Inferior parietal cortex (tissue), 1 donor: ENCODE measurements at regions not wholly inside any gene's neighbourhood (a gene's known extent, or its start where the extent isn't known, plus 50 kb on each side); places are given as distances from the start of the nearest gene placed in this dataset.
"Not testable (repeated sequence)": the region's sequence is repeated elsewhere in the genome, so short reads cannot be mapped to it uniquely, and the experiment has no call there.

Experiments
- DNase-seq: peaks from one replicate; pipeline ENCODE4 v3.0.0-alpha.2; 2016; ENCODE audit errors: extremely low spot score

DNA sequence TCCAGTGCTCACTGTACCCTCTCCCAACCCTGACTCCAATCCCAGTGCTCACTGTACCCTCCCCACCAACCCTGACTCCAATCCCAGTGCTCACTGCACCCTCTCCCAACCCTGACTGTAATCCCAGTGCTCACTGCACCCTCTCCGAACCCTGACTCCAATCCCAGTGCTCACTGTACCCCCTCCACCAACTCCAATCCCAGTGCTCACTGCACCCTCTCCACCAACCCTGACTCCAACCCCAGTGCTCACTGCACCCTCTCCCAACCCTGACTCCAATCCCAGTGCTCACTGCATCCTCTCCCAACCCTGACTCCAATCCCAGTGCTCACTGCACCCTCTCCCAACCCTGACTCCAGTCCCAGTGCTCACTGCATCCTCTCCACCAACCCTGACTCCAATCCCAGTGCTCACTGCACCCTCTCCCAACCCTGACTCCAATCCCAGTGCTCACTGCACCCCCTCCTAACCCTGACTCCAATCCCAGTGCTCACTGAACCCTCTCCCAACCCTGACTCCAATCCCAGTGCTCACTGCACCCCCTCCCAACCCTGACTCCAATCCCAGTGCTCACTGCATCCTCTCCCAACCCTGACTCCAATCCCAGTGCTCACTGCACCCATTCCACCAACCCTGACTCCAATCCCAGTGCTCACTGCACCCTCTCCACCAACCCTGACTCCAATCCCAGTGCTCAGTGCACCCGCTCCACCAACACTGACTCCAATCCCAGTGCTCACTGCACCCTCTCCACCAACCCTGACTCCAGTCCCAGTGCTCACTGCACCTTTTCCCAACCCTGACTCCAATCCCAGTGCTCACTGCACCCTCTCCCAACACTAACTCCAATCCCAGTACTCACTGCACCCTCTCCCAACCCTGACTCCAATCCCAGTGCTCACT lies 136.3 kb upstream of the ZNF618 start:
- DNase-seq: not testable (repeated sequence)

DNA sequence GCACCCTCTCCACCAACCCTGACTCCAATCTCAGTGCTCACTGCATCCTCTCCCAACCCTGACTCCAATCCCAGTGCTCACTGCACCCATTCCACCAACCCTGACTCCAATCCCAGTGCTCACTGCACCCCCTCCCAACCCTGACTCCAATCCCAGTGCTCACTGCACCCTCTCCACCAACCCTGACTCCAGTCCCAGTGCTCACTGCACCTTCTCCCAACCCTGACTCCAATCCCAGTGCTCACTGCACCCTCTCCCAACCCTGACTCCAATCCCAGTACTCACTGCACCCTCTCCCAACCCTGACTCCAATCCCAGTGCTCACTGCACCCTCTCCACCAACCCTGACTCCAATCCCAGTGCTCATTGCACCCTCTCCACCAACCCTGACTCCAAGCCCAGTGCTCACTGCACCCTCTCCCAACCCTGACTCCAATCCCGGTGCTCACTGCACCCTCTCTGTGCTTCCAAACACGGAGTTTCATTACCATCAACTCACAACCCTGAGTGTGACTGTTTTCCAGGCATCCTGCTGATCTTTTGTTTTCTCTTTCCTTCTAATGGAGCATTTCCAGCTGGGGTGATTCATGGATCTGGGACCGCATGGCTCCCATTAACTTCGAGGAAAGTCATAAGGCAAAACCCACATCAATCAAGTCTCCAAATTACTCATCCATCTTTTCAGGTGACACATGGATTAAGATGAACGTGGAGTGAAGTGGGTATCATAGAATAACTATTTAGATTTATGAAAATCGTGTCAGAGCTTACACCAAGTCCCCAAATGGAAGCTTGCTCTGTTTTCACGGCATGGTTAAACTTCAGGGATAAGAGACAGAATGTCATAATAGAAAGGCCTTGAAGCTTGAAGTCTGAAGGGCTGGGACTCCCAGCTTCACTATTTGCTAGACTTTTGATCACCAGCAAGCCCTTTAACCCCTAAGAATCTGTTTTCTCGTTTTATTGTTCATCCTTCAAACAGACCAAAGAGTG lies 135.3 kb upstream of the ZNF618 start:
- DNase-seq: not testable (repeated sequence)

DNA sequence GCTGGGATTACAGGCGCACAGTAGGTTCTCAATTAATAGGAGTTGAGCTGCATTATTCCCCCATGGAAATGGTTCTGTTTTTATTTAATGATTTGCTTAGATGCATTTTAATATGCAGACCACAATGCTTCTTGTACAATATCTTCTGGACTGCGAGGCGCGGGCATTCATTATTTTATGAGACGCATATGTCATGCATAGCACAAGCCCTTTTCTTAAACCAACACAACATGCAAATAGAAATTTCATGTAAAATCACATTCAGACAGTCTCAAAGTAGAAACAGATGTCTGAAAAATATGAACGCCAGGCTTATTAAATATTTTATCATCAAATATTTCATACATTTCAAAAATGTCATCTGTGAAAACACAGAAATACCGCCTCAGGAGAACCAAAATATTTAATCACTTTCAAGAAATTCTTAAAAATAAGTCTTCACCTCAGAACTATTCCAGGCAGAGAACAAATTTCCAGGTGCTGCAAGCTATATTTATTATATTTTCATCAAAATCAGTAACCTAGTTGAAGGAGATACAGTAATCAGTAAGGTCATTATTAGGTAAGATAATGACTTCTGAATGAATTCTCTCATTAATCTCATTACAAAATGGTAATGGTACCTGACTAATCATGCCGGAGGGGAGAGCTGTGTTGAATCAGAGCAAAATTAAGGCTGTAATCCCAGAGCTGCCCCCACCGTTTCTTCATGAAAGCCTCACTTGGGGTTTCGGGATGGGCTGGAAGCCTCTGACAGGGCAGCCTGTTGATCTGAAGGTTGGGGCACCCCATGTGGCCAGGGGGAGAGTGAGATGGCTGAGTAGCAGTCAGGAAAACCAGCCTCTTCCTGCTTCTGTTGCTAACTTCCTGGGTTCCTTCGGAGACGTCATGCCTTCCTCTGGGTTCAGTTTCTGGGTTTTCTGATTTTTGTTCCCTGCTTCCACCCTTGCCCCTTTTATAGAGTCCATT lies 133.9 kb upstream of the ZNF618 start:
- no peak for DNase-seq

DNA sequence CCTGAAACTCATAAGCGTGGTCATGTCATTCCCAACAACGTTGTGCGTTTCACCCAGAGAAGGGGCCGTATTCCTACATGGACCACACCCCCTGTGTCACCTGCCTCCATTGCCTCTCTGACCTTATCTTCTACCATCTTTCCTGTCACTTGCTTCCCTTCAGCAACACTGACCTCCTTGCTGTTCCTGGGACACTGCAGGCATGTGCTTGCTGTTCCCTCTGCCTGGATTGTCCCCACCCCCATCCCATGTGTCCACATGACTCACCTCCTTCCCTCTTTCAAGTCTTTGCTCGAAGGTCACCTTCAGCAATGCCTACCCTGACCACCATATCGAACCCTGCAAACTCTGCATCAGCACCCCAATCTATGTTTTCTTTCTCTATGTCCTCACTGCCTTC lies 133.2 kb upstream of the ZNF618 start:
- DNase-seq: no peak

DNA sequence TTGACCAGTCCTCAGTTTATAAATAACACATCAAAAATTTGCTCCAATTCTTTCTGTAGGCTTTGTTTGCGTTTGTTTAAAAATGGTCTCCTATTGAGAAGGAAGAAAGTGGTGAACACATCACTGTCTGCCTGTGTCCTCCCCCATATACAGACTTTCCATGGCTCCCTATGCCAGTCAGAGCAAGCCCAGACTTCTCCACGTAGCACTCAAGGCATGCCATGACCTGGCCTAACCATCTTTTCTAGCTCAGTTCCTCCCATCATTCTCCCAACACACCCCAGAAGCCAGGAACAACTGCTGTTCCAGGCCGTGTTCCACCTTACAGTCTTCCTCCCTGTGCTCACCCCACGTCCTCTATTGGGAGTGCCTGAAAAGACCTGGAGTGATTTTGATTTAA lies 129.6 kb upstream of the ZNF618 start:
- no peak for DNase-seq

DNA sequence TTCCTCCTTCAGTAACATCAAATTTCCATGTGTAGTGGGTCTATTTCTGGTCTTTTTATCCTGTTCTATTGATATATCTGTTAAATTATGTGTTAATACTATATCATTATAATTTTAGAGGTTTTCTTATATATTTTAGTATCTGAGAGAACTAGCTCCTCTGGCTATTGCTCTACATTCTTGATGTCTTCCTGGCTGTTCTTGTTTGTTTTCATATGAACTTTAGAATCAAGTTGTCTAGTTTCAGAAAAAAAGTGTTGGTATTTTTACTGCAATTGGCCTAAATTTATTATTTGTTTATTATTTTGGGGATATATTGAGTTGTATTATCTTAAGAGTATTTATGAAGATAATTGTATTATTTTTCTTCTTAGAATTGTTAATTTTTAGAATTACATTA lies 128.0 kb upstream of the ZNF618 start:
- no peak for DNase-seq

DNA sequence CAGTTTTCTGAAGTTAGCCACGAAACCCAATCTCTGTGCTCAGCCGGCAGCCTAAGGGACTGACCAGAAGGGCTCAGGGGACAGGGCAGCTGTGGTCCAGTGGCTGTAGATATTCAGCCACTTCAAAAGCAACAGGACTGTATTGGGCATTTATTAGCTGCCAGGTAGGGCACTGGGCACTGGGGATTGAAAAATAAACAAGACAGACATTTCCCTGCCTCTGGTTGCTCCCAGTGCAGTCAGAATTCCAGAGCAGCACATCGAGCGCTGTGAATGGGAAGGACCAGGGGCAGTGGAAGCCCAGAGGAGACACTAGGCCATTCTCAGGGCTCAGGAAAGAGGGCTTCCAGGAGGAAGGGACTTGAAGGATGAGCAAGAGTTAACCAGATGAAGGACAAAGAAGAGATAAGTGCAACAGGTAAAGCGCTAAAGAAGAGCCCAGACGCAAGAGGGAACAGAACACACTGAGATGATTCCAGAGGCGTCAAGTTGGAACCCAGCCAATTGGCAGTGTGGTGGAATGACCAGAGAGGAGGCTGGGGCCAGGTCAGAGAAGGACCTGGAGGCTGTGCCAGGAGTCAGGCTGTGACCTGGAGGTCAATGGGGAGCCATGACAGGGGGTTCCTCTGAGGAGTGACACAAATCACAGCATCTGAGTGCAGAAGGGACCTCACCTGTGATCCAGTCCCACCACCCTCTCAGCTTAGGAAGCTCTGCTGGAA lies 122.5 kb upstream of the ZNF618 start:
- DNase-seq: no peak

DNA sequence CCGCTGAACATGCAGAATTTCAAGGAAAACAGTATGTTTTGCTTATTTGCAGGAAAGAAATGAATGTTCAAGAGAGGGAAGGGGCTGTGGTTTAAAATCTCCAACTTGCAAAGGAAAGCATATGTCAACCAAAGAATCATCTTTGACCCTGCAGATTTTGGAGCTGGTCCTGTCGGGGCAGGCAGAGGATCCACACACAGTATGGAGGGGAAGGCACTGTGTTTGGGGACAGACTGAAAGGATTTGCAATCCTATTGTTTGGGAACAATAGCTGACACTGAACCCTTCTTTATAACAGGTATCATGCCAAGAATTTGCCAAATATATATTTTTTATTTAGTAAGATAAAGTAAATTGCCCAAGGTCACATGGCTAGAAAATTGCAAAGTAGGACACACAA lies 121.4 kb upstream of the ZNF618 start:
- no peak for DNase-seq

DNA sequence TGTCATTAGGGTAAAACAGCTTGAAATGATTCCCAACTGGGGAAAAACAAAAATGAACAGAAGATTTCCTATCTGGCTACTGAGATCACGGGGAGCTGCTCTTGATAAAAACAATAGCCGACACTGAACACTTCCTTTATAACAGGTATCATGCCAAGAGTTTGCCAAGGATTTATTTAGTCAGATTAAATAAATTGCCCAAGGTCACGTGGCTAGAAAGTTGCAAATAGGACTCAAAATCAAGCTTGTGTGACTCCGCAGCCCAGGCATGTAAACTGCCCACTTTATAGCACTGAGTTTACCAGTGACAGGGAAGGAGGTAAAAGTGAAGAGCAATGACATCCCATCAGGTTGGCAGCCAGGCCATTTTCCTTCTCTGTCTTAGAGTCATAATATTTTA lies 120.7 kb upstream of the ZNF618 start:
- no peak for DNase-seq

DNA sequence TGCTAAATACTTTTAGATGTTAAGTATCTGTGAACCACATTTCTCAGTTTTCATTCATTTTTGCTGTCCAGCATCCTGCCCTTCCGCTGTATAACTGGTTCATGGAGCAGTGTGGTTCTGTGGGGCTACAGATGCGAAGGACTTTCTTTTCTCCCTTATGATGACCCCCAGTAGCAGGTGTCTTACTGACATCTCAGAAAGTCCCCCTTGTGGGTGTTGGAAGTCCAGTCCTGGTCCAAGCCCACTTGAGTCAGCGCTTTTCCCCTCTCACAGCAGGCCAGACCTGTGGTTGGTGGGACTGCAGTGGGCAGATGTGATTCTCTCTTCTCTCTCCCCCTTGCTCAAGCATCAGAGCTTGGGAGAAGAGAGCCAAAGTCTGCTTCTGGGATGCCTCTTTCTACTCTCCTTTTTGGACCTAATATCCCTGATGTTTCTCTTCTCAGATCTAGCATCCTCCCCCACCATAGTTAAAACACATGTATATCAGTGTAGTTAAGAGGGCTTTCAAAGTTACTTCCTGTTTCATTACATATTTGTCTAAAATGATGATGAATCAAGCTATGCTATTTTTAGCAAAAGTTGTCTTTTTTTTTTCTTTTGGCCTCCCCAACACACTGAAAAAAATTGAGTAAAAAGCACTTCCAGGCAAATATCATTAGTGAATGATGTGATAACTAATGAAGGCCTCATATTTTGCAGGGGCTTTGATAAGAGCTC lies 119.5 kb upstream of the ZNF618 start:
- DNase-seq: no peak

DNA sequence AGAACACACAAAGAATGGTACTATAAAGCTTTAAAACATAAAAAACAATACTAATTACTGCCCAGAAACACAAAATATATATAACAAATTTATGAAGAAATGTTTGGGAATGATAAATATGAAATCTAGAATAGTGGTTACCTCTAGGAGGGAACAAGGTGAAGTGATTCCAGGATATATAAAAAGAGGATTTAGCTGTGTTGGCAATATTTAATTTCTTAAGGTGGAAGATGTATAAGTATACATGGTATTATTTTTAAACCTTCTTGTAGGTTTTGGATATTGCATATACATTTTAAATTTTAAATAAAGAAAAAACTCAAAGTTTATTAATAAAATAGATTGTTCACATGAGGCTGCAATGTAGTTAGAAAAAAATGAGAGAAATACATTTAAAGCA lies 112.7 kb upstream of the ZNF618 start:
- no peak for DNase-seq

DNA sequence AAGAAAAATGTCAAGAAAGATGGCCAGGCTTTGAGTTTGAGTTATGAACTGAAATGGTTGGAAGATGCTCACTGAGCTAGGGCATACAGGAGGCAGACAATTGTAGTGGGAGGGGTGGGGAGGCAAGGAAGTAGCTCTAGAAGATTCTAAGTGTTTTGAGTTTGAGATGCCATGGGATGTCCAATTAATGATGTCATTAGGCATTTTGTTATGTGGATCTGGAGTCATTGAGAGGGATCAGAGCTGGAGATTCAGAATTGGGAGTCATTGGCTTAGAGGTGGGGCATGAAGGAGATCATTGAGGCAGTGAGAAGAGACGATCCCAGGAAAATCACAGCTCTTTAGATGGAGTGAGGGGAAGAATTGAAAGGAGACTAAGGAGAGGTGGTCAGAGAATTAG lies 111.5 kb upstream of the ZNF618 start:
- no peak for DNase-seq

DNA sequence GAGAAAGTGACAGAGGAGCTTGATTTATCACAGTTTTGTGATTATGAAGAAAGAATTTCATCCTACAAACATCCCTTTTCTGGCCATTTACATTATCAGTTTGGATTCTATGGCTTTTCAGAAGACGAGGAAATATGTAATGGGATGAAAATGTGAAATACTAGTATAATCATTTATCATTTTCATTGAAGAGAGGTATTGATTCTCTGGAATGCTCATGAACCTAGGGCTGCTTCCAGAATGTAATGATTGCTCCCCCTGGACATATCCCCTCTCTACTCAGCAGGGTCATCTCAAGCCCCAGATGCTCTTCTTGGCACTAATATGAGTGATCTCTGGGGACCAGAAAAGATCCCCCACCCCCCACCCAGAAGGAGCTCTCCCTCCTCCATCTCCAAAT lies 106.7 kb upstream of the ZNF618 start:
- DNase-seq: no peak

DNA sequence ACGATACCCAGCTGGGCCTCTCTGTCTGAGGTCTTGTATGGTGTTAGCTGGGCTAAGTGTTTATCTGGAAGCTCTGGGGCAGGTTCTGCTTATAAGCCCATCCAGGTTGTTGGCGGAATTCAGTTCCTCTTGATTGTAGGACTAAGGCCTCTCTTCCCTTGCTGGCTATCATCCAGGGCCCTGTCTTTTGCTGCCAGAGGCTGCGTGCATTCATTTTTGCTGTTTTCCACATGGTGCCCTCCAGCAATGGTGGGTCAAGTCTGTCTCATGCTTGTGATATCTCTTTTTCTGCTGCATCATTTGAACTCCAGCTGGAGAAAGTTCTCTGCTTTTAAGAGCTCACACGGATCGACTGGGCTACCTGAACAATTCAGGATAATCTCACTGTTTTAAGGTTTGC lies 105.7 kb upstream of the ZNF618 start:
- DNase-seq: no peak

DNA sequence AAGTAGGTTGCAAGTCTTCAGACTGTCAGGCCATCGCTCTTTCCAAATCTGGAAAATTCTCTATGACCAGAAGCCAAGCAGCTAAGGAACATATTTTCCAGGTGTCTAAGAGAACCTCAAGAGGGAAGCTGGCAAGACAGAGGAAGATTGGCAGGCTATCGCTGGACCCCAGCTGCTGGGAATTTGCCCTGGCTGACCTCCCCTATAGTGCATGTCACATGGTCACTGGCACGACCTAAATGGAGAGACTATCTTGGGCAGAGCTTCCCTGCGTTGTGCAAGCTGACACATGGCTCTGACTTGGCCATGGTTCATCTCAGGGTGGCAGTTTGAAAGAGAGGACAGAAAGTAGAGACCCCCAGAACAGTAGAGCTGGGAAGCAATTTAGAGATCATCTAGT lies 104.9 kb upstream of the ZNF618 start:
- DNase-seq: no peak

DNA sequence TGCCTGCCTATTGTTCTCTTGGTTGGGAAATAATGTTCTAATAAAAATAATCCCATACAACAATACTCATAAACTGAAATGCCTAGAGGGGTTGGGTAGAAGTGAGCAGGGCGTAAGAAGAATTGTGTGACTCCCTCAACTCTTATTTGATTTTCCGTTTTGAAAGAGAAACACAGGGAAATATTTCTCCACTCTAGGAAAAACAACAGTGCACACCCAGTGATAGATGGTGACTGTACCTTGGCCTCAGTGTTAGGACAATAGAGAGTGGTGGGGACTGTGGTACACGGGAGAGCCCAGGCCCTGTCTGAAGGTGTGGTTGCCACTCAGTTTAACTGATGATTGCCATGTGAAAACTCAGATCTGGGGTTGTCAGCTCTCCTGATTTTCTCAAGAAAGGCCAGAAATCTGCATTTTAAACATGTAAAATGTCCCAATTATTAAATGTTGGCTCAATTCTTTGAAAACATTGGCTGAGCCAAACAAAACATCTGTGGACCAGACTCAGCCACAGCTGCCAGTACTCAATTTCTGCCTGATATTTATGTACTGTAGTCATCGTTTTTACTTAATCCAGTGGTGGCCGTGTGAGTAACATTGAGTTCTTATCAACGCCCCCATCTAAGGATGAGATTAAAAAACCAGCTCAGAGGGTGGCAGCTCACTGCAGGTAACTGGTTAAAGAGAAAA lies 103.8 kb upstream of the ZNF618 start:
- DNase-seq: no peak

DNA sequence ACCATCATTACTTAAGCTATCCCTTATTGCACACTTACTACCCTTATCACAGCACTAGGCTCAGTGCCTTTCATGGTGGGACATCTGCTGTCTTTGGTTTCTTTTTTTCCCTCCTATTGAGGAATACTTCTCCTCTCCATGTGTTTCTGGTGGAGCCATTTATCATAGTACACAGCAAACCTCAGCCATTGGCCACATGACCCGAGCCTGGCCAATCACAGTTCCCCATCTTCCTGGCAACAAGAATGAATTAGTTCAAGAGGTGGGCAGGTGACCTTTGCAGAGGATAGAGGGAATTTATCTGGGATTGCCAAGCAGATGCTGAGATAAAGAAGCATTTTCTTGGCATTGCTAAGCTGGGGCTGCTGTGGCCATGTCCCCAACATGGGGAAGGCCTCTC lies 101.1 kb upstream of the ZNF618 start:
- no peak for DNase-seq

DNA sequence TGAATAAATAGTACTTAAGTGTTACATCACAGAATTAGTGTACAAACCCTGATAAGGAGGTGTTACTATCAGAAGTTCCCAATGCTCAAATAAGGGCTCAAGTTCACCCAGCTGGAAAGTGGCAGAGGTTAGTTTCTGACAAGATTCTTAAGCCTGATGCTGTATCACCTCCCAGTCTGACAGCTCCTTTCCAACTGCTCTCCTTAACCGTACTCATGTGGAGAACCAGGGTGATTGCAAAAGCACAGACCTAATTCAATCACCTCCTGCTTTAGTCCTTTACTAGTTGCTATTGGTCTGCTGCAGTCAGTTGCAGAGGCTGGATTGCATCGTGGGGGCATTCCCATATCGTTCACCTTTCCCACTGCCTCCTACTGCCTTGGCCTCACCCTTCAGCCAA lies 100.4 kb upstream of the ZNF618 start:
- DNase-seq: no peak

DNA sequence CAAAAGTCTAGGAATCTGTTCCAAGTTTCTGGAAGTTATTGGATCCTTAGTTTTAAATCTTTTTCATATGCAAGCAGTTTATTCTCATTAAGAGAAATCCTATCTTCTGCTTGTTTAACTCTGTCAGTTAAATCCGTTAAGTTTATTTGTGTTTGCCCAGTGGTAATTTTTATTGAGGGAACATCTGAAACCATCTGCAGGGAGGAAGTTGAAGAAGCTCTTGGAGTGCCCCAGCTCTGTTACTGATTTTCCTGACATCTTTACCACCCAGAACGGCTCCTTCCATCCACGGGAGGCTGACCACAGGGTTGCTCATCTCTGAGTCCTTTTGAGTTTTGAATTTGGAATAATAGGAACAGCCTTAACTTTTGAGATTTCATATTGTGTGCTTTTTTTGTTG lies 99.9 kb upstream of the ZNF618 start:
- no peak for DNase-seq

DNA sequence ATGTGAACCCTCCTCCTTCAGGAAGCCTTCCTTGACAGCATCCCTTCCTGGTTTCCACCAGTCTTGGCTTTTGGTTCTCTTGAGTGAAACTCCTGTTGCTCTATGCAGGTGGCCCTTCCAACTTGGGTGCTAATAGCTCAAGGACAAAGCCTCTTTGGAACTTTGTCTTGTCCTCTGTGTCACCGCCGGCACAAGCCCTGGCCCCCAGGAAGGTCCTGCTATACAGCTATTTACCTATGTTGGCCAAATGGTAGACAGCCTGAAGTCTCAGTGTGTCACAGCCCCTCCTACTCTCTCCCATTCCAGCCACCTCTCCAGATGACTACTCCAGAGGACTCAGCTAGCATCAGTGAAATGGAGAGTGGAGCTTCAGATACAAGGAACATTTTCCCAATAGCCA lies 94.7 kb upstream of the ZNF618 start:
- DNase-seq: no peak
